GM21619 (cell line): ENCODE measurements at regions not wholly inside any gene's neighbourhood (a gene's known extent, or its start where the extent isn't known, plus 50 kb on each side); places are given as distances from the start of the nearest gene placed in this dataset.

Source experiments
- ATAC-seq: cut with Tn5 transposase; IDR thresholded peaks from one replicate; pipeline ENCODE4 v1.9.1; 2021; ENCODE audit not compliant: unreplicated experiment

DNA sequence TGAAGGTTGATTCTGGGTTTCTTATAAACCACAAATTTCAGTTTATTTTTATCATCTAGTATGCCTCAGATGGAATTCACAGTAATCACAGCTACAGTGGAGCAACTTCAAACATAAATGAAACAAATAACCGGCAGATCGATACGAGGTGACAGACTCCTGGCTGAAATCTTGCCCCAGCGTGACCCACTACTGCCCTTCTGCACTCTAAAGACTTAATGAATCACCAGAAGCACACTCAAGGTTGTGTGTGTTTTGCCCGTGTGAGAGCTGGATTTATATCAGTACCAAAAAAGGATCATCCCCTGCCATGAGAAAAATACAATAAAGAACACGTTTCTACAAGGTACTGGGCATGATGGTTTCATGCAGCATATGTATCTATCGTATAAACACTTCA, 161.7 kb downstream of the KLF12 start:
- ATAC-seq: no peak

DNA sequence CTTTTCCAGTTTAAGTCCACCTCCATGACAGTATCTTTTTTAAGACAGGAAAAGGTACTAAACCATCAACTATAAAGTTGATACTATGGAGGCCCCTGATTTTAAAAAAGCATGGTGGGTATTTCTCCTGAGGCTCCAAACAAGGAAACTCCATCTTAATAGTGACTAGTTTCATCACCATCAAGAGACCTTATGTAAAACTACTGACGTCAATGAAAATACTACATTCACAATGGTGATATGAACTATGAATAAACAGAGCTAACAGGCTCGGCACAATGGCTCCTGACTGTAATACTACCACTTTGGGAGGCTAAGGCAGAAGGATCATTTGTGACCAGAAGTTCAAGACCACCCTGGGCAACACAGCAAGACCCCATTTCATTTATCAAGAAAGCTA, 162.7 kb downstream of the KLF12 start:
- no peak for ATAC-seq

DNA sequence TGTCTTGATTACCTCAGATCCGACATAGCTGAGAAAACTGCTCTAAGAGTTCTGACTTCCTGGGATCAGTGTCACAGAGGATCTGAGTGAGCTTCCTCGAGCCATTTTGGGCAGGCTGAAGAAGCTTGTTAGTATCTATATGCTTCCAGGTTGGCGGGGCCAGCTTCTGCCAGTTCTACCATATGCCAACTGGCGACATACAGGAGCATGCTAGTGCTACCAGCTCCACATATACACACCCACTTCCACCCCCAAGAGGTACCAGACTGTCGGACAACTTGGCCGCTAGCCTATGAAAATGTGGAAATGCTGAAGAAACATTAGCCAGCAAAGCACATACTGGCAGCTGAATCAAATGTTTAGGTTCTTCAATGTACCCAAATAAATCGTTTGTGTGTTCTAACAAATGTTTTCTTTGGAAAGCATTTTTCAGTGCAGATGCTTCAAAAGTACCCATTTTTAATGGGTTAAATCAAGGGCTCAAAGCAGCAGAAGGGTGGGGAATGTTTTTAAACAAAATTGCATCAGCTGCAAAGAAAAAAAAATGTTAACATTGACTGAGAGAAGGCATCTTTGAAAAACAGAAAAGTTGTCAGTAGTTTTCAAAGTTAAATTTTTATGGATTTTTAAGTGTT, 163.7 kb downstream of the KLF12 start:
- no peak for ATAC-seq

DNA sequence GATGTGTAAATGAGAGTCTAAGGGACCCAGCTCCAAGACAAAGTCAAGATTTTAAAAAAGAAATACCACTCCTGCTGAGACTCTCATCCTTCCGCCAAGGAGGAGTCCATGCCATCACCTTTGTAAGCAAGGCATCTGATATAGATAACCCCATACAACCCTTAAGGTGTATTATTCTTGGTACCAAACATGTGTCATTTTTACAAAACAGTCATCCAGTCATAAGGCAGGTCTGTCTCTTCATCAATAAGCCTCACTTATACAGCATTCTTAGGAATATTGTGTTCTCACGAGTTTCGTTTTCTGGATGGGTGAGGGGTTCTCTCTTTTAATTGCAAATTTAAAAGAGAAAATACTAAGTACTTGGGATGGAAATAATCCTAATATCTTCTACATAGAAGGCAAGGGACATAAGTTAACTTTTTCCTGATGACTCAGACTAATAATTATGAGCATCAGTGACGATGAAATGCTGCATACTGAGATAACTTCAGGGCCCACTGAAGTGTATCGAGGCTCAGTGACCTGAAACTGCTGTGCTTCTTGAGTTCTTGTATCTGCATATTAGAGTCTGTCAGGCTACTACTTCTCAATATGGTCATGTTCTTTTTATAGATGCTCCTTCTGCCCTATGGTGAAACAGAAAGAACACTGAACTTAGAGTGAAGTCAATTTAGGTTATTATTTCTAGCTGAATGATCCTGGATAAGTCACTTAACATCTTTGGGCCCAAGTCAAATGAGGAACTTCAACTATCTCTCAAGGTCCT, 166.6 kb downstream of the KLF12 start:
- peak; percentile 99 for ATAC-seq

DNA sequence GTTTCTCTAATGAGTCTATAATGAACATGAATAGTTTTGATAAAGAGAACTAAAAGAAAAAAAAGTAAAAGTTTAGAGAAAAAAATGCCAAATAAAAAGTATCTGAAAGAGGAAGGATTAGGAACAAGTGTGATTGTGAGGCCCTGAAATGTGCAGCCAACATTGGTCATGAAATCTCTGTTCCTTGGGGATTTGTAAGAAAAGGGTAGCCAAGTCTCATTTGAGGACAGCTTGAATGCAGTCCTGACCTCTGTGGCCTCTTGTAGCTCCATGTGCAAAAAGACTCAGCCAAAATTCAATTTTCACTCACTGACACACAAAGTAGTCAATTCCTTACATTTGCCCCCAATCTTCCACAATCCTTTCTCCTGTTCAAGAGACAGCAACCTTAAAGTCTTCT, 167.9 kb downstream of the KLF12 start:
- ATAC-seq: no peak

DNA sequence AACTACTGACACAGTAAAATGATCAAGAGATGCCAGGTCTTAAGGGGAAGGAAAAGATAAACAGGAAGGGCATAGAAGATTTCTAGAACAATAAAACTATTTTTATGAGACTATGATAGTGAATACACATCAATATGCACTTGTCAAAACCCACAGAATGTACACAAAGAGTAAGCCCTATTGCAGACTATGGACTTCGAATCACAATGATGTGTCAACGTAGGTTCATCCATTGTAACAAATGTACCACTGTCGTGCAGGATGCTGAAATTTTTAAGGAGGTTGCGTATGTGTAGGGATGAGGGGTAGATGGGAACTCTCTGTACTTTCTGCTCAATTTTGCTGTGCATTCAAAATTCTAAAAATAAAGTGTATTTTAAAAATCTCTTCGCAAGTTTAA, 171.9 kb downstream of the KLF12 start:
- no peak for ATAC-seq

DNA sequence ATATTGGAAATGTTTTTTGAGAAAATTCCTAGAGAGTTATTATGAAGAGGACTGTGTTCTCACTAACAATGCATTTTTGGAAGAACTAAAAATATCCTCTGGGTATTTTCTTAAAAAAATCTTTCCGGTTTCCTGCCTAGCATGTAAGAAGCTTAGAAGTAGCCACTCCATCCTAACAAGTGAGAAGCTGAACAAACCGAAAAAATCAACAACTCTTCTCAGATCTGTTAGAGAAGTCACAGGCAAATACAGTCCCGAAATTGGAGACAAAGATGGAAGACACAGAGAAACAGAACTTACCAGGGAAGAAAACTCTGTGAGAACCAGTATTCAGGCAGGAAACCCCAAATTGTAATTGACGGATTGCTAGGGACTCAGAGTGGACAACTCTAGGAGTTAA, 173.0 kb downstream of the KLF12 start:
- no peak for ATAC-seq

DNA sequence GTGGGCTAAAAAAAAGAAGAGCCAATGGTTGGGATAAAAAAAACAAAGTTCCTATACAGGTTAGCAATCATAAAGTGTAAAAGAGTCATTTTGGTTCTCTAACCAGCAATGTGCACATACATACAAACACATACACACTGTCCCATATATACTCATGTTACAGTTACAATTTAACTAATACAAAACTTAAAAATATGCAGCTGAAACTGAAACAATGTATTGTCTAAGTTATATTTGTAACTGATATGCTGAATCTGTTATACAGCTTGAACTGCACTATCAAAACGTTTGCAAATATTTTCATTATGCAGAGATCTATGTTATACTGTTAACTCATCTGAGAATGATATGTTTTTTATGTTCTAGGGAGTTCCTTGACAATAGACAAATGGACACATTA, 173.7 kb downstream of the KLF12 start:
- ATAC-seq: peak; percentile 72

DNA sequence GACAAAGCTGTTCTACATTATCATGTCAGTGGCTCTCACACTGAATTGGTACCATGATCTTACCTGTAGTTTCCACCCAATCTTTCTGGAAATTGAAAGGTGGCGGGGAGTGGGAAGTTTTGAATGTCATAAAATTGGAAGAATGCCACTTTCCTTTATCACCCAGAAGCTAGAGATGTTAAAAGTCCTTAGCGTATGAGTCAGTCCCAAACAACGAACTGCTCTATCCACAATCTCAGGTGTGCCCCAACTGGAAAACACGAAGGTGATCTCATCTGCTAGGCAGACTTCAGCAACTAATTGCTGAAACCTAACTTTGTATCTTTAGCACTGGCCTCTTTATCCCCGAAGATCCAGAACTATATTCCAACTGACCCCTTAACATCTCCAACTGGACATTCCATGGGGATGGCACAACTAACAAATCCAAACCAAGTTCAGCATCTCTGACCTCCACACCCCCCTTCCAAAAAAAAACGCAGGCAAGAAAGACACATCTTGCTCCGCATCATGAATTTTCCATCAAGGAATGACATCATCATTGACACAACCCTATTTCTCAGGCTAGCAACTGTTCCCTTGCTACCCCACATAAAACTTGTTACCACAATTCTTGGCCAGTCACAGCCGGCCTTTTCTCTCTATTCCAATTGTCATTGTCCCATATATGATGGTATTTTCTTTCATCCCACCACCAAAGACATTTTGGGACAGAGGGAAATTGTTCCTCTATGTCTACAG, 175.4 kb downstream of the KLF12 start:
- no peak for ATAC-seq

DNA sequence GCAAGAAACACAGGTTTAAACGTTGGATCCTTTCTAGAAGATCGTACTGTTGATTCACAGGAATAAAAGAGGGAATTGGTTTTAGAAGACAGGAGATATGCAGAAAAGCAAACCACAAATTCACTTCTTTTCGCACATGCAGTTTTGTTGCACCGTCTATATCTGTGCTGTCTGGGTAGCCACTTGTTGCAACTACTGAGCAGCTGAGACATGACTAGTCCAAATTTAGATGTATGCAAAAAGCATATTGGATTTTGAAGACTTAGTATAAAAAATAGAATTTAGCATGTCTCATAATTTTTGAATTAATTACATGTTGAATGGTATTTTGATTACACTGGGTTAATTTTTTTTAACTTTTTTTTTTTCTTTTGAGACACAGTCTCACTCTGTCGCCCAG, 176.3 kb downstream of the KLF12 start:
- ATAC-seq: no peak

DNA sequence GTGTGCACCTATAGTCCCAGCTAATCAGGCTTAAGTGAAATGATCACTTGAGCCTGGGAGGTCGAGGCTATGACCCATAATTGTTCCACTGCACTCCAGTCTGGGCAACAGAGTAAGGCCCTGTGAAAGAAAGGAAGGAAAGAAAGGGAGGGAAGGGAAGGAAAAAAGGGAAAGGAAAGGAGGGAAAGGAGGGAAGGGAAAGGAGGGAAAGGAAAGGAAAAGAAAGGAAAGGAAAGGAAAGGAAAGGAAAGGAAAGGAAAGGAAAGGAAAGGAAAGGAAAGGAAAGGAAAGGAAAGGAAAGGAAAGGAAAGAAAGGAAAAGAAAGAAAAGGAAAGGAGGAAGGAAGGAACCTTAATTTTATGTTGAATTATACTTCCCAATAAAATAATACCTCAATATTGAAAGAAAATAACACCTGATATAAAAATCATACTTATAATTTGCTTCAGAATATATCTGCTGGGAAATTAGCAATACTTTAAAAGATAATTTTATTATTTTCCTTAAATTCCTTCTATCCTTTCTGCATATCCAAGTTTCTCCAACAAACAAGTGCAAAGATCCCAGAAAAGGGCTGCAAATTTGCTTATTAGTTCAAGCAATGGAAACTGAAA, 177.3 kb downstream of the KLF12 start:
- no peak for ATAC-seq

DNA sequence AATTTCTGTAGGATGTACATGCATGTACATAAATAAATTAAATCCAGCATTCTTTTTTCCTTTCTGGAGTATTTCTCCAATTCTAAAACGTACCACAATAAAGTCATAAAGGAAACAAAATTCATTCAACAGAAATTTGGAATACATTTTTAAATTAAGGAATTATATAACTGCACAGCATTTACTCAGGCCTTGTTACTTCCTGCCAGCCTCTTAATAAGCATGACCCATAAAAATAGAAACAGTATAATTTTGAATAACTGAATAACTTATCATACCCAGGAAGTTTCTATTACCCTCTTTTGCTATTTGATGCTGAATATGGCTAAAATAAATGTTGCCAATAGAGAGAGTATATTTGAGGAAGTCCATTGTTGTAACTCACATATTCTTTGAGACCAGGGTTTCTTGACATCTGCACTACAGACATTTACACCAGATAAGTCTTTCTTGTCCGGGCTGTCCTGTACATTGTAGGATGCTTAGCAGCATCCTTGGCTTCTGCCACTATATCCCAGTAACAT, 178.2 kb downstream of the KLF12 start:
- no peak for ATAC-seq

DNA sequence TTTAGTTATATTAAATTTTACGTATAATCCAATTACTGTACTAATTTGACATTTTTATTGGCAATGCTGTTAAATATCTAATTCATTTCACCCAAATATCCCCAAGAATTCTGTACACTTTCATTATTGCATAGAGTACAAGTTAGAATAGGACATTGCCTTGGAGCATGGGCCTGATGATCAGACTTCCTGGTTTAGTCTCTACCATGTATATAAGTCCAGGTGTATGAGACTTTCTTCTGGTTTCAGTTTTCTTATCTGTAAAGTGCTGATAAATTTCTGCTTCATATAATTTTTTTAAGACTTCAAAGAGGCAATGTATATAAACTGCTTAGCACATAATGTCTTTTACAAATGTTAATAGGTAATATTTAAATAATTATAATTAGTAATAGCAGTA, 179.4 kb downstream of the KLF12 start:
- ATAC-seq: peak; percentile 83

DNA sequence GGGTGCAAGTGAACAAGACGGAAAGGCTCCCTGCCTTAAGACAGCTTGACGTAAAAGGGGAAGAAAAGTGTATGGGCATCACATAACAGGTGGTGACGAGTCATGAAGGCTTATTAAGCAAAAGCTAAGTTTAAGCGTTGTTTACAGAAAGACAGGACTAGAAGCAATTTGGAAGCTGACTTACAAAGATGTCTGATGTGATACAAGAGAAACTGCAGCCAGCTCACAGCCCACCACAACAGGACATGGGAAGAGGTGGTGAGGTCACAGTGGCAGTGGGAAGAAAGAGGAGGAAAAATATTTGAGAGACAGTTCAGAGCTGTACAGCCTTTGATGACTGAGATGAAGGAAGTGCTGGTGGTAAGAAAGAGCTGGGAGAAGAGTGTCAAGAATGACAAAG, 181.6 kb downstream of the KLF12 start:
- ATAC-seq: no peak

DNA sequence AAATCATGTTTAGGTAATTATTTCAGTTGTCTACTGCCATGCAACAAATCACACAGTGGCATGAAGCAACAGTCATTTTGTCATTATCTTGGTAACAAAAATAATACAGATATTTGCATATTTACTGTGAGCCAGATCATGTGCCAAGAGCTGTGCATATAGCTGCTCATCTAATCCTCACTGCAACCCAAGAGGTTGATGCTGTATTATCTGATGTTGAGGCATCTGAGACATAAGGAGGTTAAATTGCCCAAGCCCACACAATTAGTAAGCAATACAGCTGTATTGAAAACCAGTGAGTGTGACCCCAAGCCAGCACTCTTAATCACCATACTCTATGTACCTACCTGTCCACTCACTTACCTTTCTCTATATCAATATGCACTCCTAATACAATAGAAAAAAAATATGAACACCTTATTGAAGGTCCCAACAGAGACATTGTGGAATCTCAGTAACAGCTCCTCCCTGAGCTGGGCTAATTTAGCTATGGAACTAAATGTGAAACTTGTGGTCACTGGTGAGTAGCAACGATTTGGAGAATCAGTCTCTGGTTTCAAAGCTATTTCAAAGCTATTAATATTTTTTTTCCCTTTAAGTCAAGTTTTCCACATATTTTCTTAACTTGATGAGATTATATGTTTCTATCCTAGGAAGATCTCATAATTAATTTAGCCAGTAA, 185.2 kb downstream of the KLF12 start:
- ATAC-seq: no peak

DNA sequence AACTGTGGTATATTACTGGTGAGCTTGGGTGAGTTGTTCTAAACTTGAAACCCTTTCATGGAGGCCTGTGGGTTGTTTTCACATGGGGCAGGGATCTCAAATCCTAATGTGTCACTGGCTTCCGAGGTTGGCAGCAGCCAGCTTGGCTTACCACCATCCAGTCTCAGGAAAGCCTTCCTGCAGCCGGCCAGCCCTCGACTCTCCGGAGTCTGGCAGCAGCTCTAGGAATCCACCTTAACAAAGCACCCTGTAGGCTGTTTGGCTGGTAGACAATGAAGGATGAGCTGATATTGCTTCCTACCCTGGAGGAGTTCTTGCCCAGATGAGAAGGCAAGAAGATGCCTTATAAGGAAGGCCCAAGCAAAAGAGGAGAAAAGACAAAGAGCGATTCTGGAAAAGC, 188.3 kb downstream of the KLF12 start:
- no peak for ATAC-seq

DNA sequence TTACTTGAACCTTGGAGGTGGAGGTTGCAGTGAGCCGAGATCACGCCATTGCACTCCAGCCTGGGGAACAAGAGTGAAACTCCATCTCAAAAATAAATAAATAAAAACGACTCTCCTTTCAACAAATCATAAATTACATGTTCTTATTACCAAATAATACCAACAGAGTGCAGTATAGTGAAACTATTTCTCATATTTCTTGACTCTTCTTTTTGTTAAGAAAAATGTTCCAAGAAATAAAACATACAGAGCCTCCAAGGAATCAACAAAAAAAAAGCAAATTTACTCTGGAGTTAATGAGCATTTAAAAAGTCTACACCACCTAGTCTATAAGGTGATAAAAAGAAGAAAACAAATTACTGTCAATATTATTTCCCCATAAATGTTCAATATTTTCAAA, 188.8 kb downstream of the KLF12 start:
- ATAC-seq: no peak

DNA sequence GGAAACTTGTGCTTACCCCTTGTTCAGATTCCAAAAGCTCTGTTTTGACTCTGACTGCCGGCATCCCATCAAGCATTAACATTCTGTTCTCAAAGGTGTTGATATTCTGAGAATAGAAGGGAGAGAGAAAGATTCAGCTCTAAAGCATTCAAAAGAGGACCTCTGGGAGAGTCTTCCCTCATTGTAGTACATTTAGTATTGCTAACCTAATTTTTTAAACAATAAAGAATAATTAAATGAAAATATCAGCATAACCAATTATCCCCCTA, 190.3 kb downstream of the KLF12 start:
- no peak for ATAC-seq

DNA sequence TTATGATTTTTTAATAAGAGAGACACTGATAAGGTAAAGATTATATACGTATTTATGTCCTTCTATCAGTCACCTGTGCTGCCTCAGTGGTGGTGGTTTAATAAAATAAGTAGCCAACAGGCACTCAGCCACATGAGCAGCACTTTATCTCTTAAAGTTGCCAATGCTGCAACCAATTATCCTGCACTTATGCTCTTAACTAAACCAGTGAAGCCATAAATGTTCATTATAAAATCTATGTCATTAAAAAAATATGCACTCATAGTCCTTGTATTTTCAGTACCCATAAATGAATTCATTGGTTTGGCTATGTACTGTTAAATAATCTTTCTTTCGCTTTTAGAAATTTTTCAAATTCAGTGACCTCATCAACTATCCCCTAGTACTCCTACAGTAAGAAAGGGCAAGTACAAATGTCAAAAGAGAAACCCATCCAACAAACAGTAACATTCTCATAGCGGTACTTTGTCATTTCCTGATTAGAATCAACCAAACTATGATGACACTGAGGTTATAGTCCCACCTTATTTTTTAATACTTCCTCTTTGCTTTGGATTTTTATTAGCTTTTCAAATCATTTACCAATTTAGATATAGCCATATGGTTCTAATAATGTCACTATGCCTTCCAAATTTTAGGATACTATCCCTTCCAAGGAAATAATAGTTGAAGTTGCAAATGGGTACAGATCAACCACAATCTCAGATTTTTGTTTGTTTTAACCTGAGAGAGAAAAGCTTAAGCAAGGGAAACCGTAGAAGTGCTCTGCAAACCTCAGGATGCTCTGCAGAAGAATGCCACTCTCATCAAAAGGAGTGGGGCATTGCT, 190.9 kb downstream of the KLF12 start:
- peak; percentile 89 for ATAC-seq

DNA sequence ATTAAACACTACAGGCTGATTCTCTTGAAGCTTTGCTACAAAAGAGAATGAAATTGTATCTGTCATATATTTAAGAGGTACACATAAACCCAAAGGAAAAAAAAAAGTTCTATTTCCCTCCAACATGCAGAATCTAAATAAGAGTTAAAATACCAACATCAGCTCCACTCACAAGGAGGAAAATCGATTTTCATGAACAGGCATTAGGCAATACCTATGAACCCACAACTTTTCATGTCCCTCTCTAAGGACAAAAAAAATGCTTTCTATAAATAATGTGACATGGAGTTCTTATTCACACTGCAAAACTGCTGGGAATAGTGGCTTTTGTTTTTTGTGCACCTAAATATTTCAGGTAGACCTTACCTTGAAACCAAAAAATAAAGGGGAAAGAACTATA, 192.5 kb downstream of the KLF12 start:
- ATAC-seq: no peak
